B cell (primary cell): ENCODE measurements at regions not wholly inside any gene's neighbourhood (a gene's known extent, or its start where the extent isn't known, plus 50 kb on each side); places are given as distances from the start of the nearest gene placed in this dataset.

Experiments
- ATAC-seq: fragments of 200-7000 bp; cut with Tn5 transposase; one replicate; pipeline ENCODE4 v1.10.0; 2021; ENCODE audit warnings: low read depth, mild to moderate bottlenecking, moderate number of reproducible peaks, moderate library complexity
- CTCF ChIA-PET: fragments of 350-600 bp; sonication (Branson Sonifier 250); formaldehyde crosslinking; loops from one replicate; lab custom pipeline; 2021; ENCODE audit warnings: antibody characterized with exemption, inconsistent platforms; lab: Charles Lee
- POLR2A ChIA-PET: fragments of 350-600 bp; sonication (Branson Sonifier 250); formaldehyde crosslinking; loops from one replicate; lab custom pipeline; 2021; ENCODE audit warnings: antibody characterized with exemption; lab: Charles Lee
- DNase-seq: peaks from one replicate; pipeline ENCODE4 v3.0.0; 2013
- H2AFZ ChIP-seq: 2 replicates; pipeline ENCODE4 v1.6.1; 2012; ENCODE audit warnings: mild to moderate bottlenecking, low read depth, low read length; ENCODE audit not compliant: insufficient read depth, poor library complexity, severe bottlenecking
- H3K27ac ChIP-seq, 2 donors: 1 replicate in 1 of 2; 2 replicates in 1 of 2; pipeline ENCODE4 v1.5.1; 2012 to 2013; ENCODE audit warnings: low read length in 2 of 2, mild to moderate bottlenecking in 2 of 2, moderate library complexity in 1 of 2
- H3K27me3 ChIP-seq, 4 experiments: fragments of 200-600 bp in 1 of 4; sonication (generic) in 1 of 4; replicated peaks in 1 of 4; 1 replicate in 2 of 4; 2 replicates in 2 of 4; pipeline versions ENCODE4 v1.6.1 to v1.7.0; 2013 to 2016; ENCODE audit warnings: low read length in 3 of 4, mild to moderate bottlenecking in 2 of 4, mixed read lengths in 1 of 4, moderate library complexity in 1 of 4; ENCODE audit not compliant: insufficient read depth in 4 of 4, control insufficient read depth in 3 of 4; ENCODE audit errors: control extremely low read depth in 1 of 4
- H3K36me3 ChIP-seq, 2 experiments: replicated peaks in 1 of 2; 1 replicate in 1 of 2; 2 replicates in 1 of 2; pipeline versions ENCODE4 v1.6.1 to v1.7.1; 2013; ENCODE audit warnings: low read length in 1 of 2; ENCODE audit not compliant: insufficient read depth in 2 of 2, control insufficient read depth in 1 of 2; ENCODE audit errors: control extremely low read depth in 1 of 2, extremely low read depth in 1 of 2
- H3K4me1 ChIP-seq, 2 donors: fragments of 200-600 bp in 1 of 2; sonication (generic) in 1 of 2; 1 replicate in 1 of 2; 2 replicates in 1 of 2; pipeline versions ENCODE4 v1.5.1 to v1.6.1; 2013 to 2017; ENCODE audit warnings: low read length in 2 of 2; ENCODE audit not compliant: control insufficient read depth in 2 of 2, insufficient read depth in 2 of 2
- H3K4me2 ChIP-seq: replicated peaks from 2 replicates; pipeline ENCODE3; 2012; ENCODE audit warnings: mild to moderate bottlenecking, low read depth, low read length; ENCODE audit not compliant: poor library complexity, severe bottlenecking
- H3K4me3 ChIP-seq, 5 experiments: fragments of 200-600 bp in 1 of 5; sonication (generic) in 1 of 5; 1 replicate in 3 of 5; 2 replicates in 2 of 5; pipeline versions ENCODE4 v1.5.1 to v1.7.0; 2011 to 2016; ENCODE audit warnings: low read length in 4 of 5, mild to moderate bottlenecking in 4 of 5, low read depth in 2 of 5, control low read depth in 1 of 5, moderate library complexity in 1 of 5; ENCODE audit not compliant: insufficient read depth in 1 of 5; ENCODE audit errors: control extremely low read depth in 1 of 5, extremely low read depth in 1 of 5
- H3K79me2 ChIP-seq: fragments of 200-600 bp; sonication (generic); one replicate; pipeline ENCODE4 v1.6.0; 2016; ENCODE audit warnings: low read length; ENCODE audit not compliant: control insufficient read depth, insufficient read depth
- H3K9ac ChIP-seq: fragments of 200-600 bp; sonication (generic); 2 replicates; pipeline ENCODE4 v1.6.1; 2017; ENCODE audit warnings: mild to moderate bottlenecking, low read length, moderate library complexity
- H3K9me3 ChIP-seq, 3 donors: one replicate each; pipeline versions ENCODE4 v1.6.1 to v1.7.1; 2013; ENCODE audit warnings: low read length in 2 of 3; ENCODE audit not compliant: control insufficient read depth in 2 of 3, insufficient read depth in 1 of 3; ENCODE audit errors: control extremely low read depth in 1 of 3
- H4K20me1 ChIP-seq: 2 replicates; pipeline ENCODE4 v1.6.0; 2012; ENCODE audit warnings: mild to moderate bottlenecking, low read length; ENCODE audit not compliant: insufficient read depth, control insufficient read depth, poor library complexity, severe bottlenecking
- H3K27ac Mint-ChIP-seq: one replicate; pipeline ENCODE4 v1.8.0; 2021; ENCODE audit warnings: mixed read lengths
- H3K27me3 Mint-ChIP-seq: one replicate; pipeline ENCODE4 v1.8.0; 2021; ENCODE audit warnings: mixed read lengths
- H3K4me1 Mint-ChIP-seq: one replicate; pipeline ENCODE4 v1.8.0; 2021; ENCODE audit warnings: mixed read lengths
- H3K4me3 Mint-ChIP-seq: one replicate; pipeline ENCODE4 v1.8.0; 2021; ENCODE audit warnings: mixed read lengths
- H3K9me3 Mint-ChIP-seq: one replicate; pipeline ENCODE4 v1.8.0; 2022; ENCODE audit warnings: mixed read lengths; ENCODE audit not compliant: insufficient read depth
- EZH2 ChIP-seq: IDR thresholded peaks from 2 replicates; pipeline ENCODE4 v1.6.1; 2012; ENCODE audit warnings: borderline replicate concordance, low read depth, mild to moderate bottlenecking, moderate library complexity, low read length; ENCODE audit not compliant: insufficient read depth, poor library complexity, severe bottlenecking
- WGBS: methylation state at CpG from one replicate; pipeline ENCODE4 v1.1.5; 2013; ENCODE audit warnings: missing lambda C conversion rate; ENCODE audit not compliant: insufficient coverage; 5-methylcytosine and 5-hydroxymethylcytosine counted together
- intact Hi-C: fragments of 100-400 bp; cut with micrococcal nuclease; formaldehyde crosslinking; loops from one replicate; pipeline ENCODE4 v1.10.0; 2022
- TF ChIP-seq, protein P1 (sequence below): fragments of 200-600 bp; IDR thresholded peaks from one replicate; pipeline ENCODE4 v1.8.0; 2022; ENCODE audit warnings: antibody characterized with exemption, mild to moderate bottlenecking

DNA sequence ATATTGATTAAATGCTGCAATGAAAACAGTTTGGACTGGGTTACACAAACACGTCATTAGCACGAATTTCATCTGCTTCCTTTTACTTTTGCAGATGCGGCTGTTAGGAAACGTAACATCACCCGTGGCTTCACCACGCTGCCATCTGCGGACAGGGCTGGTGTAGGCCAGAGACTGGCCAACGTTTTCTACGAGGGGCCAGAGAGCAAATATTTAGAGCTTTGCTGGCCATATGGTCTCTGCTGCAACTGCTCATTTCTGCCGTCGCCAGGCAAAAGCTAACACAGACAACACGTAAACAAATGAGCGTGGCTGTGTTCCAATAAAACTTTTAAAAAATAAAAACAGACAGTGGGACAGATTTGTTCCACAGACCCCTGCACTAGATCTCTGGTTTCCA lies 96.6 kb downstream of the ENGASE start:
- Histone ChIP-seq H4K20me1 (no peaks in the 10 kb centered on the region), H3K4me1 (no peaks in the 10 kb centered on the region), H3K9me3 (no peaks in the 10 kb centered on the region), H3K4me3 (no peak overlapping the region), H3K36me3 (no peaks in the 10 kb centered on the region), H3K9ac (no peak overlapping the region), H2AFZ (no peak overlapping the region), H3K27me3 (no peaks in the 10 kb centered on the region), H3K4me2 (no peak overlapping the region), H3K27ac (no peak overlapping the region), H3K79me2 (no peaks in the 10 kb centered on the region)
- no peak overlapping the region for H3K4me3 Mint-ChIP-seq
- intact Hi-C loops: no loop called here
- H3K4me1 Mint-ChIP-seq: no peaks in the 10 kb centered on the region
- 84% methylated on average over 13 of the region's 13 CpGs for WGBS
- POLR2A ChIA-PET: no interaction called here
- peaks cover 3% of the 10 kb centered on the region for H3K27me3 Mint-ChIP-seq
- no peak overlapping the region for H3K27ac Mint-ChIP-seq
- ATAC-seq: no peak
- no peak for DNase-seq
- TF ChIP-seq, protein P1, sequence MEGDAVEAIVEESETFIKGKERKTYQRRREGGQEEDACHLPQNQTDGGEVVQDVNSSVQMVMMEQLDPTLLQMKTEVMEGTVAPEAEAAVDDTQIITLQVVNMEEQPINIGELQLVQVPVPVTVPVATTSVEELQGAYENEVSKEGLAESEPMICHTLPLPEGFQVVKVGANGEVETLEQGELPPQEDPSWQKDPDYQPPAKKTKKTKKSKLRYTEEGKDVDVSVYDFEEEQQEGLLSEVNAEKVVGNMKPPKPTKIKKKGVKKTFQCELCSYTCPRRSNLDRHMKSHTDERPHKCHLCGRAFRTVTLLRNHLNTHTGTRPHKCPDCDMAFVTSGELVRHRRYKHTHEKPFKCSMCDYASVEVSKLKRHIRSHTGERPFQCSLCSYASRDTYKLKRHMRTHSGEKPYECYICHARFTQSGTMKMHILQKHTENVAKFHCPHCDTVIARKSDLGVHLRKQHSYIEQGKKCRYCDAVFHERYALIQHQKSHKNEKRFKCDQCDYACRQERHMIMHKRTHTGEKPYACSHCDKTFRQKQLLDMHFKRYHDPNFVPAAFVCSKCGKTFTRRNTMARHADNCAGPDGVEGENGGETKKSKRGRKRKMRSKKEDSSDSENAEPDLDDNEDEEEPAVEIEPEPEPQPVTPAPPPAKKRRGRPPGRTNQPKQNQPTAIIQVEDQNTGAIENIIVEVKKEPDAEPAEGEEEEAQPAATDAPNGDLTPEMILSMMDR: no peak
- TF ChIP-seq EZH2: no peak
- CTCF ChIA-PET: interaction anchor here (2.0 kb wide), 1 partner anchor 221 kb away, joined by 6 read pairs; no protein-coding TSS in a partner anchor
- no peaks in the 10 kb centered on the region for H3K9me3 Mint-ChIP-seq

DNA sequence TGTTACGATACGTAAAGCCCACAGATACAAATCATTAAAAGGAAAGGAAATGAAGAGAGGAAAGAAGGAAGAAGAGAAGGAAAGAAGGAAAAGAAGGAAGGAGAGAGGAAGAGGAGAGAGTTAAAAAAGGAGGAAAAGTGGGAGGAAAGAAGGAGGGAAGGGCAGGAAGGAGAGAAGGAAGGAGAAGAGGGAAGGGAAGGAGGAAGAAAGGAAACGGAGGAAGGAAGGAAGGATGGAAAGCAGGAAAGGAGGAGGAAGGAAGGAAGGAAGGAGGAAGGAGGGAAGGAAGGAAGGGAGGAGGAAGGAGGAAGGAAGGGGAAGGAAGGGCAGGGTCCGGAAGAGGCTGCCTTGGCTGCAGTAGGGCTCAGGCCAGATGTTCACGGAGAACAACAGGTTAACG lies 95.2 kb downstream of the ENGASE start:
- Histone ChIP-seq H3K4me2 (no peak overlapping the region), H4K20me1 (no peaks in the 10 kb centered on the region), H3K4me1 (no peaks in the 10 kb centered on the region), H3K27me3 (no peaks in the 10 kb centered on the region), H3K9ac (no peak overlapping the region), H2AFZ (no peak overlapping the region), H3K36me3 (no peaks in the 10 kb centered on the region), H3K79me2 (no peaks in the 10 kb centered on the region), H3K4me3 (no peak overlapping the region), H3K27ac (no peak overlapping the region), H3K9me3 (no peaks in the 10 kb centered on the region)
- no peak for DNase-seq
- H3K4me3 Mint-ChIP-seq: no peak overlapping the region
- intact Hi-C loops: no loop called here
- no peaks in the 10 kb centered on the region for H3K4me1 Mint-ChIP-seq
- no peak for ATAC-seq
- CTCF ChIA-PET: interaction anchor here (2.0 kb wide), 1 partner anchor 222 kb away, joined by 6 read pairs; no protein-coding TSS in a partner anchor
- H3K9me3 Mint-ChIP-seq: no peaks in the 10 kb centered on the region
- POLR2A ChIA-PET: no interaction called here
- WGBS: 79% methylated on average over 4 of the region's 6 CpGs
- H3K27me3 Mint-ChIP-seq: peaks cover 3% of the 10 kb centered on the region
- no peak overlapping the region for H3K27ac Mint-ChIP-seq
- TF ChIP-seq, protein P1: no peak
- no peak for TF ChIP-seq EZH2
